Endothelial cell (in vitro differentiated cells): ENCODE measurements at regions not wholly inside any gene's neighbourhood (a gene's known extent, or its start where the extent isn't known, plus 50 kb on each side); places are given as distances from the start of the nearest gene placed in this dataset.

ENCODE experiments used
- DNase-seq: peaks from one replicate; pipeline ENCODE4 v3.0.0; 2021; ENCODE audit warnings: low spot score
- H3K27ac Mint-ChIP-seq: one replicate; pipeline ENCODE4 v1.8.0; 2021; ENCODE audit warnings: mixed read lengths, inconsistent platforms; ENCODE audit not compliant: unreplicated experiment
- H3K27me3 Mint-ChIP-seq: one replicate; pipeline ENCODE4 v1.8.0; 2021; ENCODE audit warnings: mild to moderate bottlenecking, moderate library complexity, mixed read lengths, inconsistent platforms; ENCODE audit not compliant: unreplicated experiment
- H3K36me3 Mint-ChIP-seq: one replicate; pipeline ENCODE4 v1.8.0; 2021; ENCODE audit warnings: mild to moderate bottlenecking, low read depth, mixed read lengths, inconsistent platforms; ENCODE audit not compliant: unreplicated experiment
- H3K4me1 Mint-ChIP-seq: one replicate; pipeline ENCODE4 v1.8.0; 2021; ENCODE audit warnings: mild to moderate bottlenecking, mixed read lengths, inconsistent platforms; ENCODE audit not compliant: unreplicated experiment
- H3K4me3 Mint-ChIP-seq: one replicate; pipeline ENCODE4 v1.8.0; 2021; ENCODE audit warnings: mild to moderate bottlenecking, mixed read lengths, inconsistent platforms; ENCODE audit not compliant: unreplicated experiment
- H3K9me3 Mint-ChIP-seq: one replicate; pipeline ENCODE4 v1.8.0; 2021; ENCODE audit warnings: mixed read lengths, inconsistent platforms; ENCODE audit not compliant: unreplicated experiment
- TF ChIP-seq, protein P1 (sequence below): fragments of 200-600 bp; sonication (generic); IDR thresholded peaks from one replicate; pipeline ENCODE4 v1.5.0; 2021; ENCODE audit warnings: antibody characterized with exemption; ENCODE audit not compliant: unreplicated experiment

DNA sequence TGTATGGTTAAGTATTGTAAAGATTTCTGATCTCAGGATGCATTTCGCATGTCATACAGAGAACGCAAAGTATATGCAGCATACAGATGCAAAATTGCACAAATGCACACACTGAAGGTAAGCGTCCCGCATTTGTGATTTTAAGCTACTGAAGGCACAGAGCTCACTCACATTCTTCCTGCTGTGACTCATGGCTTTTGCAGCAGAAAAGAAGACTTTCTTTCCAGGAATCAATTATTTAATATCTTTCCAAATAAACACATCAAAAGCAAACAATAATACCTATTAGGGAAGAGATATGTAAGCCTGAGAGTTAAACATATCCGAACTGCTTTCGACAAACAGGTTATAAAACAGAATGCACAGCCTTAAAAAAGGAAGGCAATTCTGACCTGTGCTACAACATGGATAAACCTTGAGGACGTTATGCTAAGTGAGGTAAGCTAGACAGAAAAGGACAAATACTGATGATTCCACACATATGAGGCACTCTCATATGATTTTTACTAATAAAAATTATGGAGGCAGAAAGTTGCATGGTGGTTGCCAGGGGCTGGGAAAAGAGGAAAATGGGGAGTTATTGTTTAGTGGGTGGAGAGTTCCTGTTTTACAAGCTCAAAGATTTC lies 109.0 kb downstream of the TFAP2A start:
- no peaks in the 10 kb centered on the region for H3K9me3 Mint-ChIP-seq
- no peak overlapping the region for H3K4me3 Mint-ChIP-seq
- peaks cover 4% of the 10 kb centered on the region for H3K27me3 Mint-ChIP-seq
- DNase-seq = no peak
- TF ChIP-seq, protein P1, sequence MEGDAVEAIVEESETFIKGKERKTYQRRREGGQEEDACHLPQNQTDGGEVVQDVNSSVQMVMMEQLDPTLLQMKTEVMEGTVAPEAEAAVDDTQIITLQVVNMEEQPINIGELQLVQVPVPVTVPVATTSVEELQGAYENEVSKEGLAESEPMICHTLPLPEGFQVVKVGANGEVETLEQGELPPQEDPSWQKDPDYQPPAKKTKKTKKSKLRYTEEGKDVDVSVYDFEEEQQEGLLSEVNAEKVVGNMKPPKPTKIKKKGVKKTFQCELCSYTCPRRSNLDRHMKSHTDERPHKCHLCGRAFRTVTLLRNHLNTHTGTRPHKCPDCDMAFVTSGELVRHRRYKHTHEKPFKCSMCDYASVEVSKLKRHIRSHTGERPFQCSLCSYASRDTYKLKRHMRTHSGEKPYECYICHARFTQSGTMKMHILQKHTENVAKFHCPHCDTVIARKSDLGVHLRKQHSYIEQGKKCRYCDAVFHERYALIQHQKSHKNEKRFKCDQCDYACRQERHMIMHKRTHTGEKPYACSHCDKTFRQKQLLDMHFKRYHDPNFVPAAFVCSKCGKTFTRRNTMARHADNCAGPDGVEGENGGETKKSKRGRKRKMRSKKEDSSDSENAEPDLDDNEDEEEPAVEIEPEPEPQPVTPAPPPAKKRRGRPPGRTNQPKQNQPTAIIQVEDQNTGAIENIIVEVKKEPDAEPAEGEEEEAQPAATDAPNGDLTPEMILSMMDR = no peak
- no peaks in the 10 kb centered on the region for H3K36me3 Mint-ChIP-seq
- peaks cover 11% of the 10 kb centered on the region for H3K4me1 Mint-ChIP-seq
- H3K27ac Mint-ChIP-seq = no peak overlapping the region

DNA sequence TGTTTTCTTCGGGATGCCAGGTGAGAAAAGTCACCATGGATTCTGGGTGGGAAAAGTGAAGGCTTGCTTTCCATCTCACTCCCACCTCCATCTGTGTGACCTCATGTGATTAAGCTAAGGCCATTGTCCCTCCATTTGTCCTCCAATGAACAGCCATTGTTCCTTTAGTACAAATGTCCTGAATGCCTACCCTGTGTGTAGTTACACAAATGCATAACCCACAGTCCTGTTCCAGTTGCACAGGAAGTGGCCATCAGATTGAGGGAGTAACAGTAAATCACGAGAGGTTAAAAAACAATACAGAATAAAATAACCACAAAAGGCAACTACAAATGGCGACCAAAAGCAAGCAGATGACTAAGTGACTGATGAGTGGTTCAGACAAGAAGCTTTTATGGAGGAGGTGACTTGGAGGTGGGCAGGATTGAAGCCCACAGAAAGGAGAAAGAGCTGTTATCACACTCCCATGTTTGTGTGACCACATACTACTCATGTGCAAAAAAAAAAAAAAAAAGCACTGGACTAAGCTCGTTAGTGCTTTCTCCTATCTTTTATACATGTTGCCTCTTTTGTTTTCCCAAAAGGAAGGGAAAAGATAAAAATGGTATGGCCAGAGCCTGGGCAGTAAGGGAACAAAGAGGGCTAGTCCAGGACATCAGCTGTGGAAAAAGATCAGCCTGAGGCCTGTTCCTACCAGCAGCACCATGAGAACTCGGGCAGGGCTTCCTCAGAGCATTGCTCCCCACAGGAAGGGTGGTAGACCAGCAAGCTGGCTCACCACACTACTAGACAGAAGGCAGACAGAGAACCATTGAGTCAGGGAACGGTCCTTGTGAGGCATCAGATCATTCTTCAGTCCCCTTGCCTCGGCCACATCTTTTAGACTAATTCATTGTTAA lies 111.0 kb downstream of the TFAP2A start:
- no peak overlapping the region for H3K4me3 Mint-ChIP-seq
- H3K4me1 Mint-ChIP-seq = peaks cover 5% of the 10 kb centered on the region
- no peak for DNase-seq
- peaks cover 3% of the 10 kb centered on the region for H3K27me3 Mint-ChIP-seq
- H3K27ac Mint-ChIP-seq = no peak overlapping the region
- no peaks in the 10 kb centered on the region for H3K9me3 Mint-ChIP-seq
- TF ChIP-seq, protein P1 = no peak
- H3K36me3 Mint-ChIP-seq = no peaks in the 10 kb centered on the region

DNA sequence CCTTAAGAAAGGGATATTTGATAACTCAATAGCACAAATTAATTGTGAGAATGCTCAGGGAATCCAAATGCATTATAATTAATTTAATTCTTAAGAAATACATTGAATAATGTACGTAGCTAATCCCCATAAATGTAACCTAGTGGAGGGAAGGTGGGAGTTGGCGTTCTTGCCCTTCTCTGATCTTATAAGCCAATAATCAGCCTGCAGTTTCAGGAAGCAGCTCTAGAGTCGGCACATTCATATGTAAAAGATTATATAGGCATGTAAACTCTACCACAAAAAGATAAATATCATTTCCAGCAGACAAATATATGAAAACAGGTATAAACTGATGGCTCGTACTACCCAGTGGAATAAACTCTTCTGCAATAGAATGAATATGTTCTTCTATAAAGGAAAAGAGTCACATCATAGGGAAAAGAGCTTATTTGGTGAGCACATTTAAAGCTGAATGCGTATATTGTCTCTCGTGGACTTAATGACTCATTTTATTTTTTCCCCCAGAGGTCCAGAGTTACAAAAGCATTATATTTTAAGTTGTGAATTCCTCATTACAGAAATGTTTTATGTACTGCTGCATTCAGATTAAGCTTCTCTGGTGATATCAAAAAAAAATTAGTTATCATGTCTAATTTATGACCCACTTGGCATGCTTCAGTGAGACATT lies 112.2 kb downstream of the TFAP2A start:
- TF ChIP-seq, protein P1 = no peak
- Mint-ChIP-seq H3K27ac (no peak overlapping the region), H3K4me1 (peaks cover 10% of the 10 kb centered on the region), H3K27me3 (peaks cover 3% of the 10 kb centered on the region), H3K4me3 (no peak overlapping the region), H3K9me3 (no peaks in the 10 kb centered on the region), H3K36me3 (no peaks in the 10 kb centered on the region)
- DNase-seq = no peak

DNA sequence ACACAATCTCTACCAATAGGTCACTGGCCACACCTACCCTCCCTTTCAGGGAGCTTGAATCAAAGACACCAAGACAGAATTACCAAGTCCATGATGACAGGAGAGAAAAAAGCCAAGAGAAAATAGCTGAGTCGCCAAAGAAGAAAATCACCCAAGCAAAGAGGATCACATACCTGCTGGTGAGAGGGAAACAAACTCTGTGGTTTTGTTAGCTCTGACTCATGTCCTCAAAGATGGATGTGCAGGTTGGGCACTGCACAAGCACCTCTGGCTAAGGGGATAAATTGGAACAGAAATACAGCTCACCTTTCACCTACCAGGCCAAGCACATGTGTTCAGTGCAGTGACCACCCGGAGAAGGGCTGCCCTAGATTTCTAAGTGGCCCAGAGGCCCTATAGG lies 114.8 kb downstream of the TFAP2A start:
- Mint-ChIP-seq H3K27ac (no peak overlapping the region), H3K4me1 (peaks cover 7% of the 10 kb centered on the region), H3K27me3 (peaks cover 3% of the 10 kb centered on the region), H3K9me3 (no peaks in the 10 kb centered on the region), H3K4me3 (no peak overlapping the region), H3K36me3 (no peaks in the 10 kb centered on the region)
- TF ChIP-seq, protein P1 = no peak
- DNase-seq = no peak
